AG10803 (cell line): ENCODE measurements at regions not wholly inside any gene's neighbourhood (a gene's known extent, or its start where the extent isn't known, plus 50 kb on each side); places are given as distances from the start of the nearest gene placed in this dataset.

Source experiments
- DNase-seq: peaks from one replicate; pipeline ENCODE4 v3.0.0; 2010; ENCODE audit warnings: low read depth
- H3K4me3 ChIP-seq: 2 replicates; pipeline ENCODE4 v1.5.1; 2011; ENCODE audit warnings: mild to moderate bottlenecking, low read length, control low read depth
- CTCF ChIP-seq: conservative IDR thresholded peaks from 2 replicates; pipeline ENCODE4 v1.5.1; 2011; ENCODE audit warnings: mild to moderate bottlenecking, low read length, control low read depth, inconsistent platforms

DNA sequence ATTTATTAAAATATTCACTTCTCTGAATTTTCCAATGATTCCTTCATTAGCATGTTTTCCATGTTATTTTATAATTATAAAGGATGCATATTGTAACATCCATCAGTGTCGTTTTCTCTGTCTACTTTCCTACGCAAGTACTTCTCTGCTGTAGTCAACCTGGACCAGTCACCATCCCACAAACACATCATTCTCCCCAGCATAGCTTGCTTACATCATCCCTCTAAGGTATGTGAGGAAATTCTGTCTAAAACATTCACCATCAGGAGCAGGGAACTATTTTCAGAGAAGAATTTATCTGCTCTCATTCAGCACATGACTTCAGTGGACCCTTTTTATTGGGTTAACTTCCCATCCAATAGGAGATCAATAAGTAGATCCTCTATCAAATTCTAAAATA, 806.1 kb upstream of the ARGLU1 start:
- DNase-seq = no peak
- H3K4me3 ChIP-seq = no peak overlapping the region
- no peak for TF ChIP-seq CTCF

DNA sequence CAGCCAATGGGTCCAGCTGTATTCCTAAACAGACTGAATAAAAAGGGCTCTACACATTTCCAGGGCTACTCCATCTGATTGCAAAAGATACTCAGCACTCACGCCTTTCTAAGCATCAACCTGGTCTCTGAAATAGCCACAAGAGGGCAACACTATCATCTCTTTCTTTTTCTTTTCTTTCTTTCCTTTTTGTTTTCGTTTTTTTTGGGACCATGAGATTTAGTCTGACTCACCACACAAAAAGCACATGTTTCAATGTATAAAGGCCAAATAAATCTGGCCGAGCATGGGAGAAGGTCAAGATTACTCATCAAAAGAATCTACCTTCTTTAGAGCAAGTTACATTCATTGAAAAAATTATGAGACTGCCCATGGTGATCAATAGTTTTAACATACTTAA, 805.6 kb upstream of the ARGLU1 start:
- H3K4me3 ChIP-seq = no peak overlapping the region
- peak; percentile 64 for DNase-seq
- peak; percentile 64 for TF ChIP-seq CTCF

DNA sequence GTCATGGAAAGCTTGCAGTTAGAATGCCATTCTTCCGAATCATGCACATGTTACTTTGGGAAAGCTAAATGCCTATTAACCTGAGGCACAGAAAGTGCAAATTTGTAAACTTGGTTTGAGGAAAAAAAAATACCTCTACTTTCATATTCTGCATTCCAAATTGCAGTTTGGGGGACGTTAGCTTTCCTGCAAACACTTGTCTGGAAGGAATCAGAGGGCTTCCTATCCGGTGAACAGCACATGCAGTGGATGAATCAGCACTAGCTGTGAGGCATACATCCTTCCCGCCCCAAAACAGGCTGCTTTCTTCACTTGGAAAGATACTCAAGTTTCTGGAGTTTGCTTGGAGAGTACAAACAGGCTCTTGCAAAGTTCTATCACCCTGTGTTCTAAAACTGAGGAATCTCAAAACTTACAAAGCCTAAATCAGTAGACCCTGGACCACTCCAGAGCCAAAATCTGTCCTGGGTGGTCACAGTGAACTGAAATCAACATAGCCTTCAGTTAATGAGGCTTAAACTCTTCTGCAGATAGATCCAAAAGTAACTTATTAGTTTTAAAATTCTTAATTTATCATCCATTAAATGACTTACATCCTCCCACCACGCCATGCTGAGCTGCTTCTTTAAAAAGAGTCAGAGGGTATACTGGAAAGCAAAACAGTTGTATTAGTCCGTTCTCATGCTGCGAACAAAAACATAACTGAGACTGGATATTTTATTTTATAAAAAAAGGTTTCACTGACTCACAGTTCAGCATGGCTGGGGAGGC, 802.3 kb upstream of the ARGLU1 start:
- no peak overlapping the region for H3K4me3 ChIP-seq
- DNase-seq = peak; percentile 40
- no peak for TF ChIP-seq CTCF

DNA sequence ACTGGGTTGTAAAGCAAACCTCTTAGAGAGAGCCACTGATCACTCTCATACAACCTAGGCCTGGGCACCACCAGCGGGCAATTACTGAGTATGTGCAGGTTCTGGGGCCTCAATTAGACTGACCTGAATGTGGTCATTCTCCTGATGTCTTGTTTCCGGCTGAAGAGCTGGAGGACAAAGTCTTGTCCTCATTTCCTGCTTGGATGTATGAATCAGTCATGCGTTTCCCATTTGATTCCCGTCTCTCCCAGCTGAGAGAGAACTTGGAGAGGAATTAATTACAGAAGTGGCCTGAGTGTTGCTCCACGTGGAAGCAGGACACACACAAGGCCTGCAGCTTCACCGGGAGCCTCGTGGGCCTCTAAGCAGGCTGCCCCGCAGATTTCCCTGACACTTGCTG, 799.3 kb upstream of the ARGLU1 start:
- TF ChIP-seq CTCF = no peak
- DNase-seq = peak; percentile 15

DNA sequence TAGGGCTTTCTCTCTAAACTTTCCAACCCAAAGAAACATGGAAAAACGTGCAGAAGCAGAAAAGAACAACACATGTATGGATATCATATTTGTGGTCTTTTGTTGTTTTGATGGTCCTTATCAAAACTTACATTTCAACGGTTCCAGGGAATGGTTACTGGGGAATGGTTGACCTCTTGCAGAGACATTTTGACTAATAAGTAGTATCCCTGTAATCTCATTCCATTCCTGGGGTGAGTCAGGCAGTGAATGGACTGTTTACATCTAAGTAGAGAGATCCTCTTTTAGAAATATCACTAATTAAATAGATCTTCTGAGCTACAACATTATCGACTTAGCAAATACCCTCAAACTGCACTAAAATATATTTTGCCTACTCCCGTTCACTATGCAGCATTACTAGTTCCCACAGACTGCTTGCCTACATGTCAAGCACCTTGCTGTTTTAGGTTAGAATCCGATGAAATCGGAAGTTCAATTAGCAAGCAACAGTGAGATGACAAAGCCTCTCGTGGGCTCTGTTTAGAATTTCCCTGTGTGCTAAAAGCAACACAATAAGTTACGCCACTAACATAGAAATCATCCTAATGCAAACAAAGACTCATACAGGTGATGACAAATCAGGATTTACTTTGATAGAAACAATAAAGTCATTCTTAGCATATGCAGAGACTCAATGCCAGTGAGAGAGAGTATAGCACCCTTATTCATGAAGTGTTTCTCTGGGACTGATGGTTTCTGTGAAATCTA, 797.7 kb upstream of the ARGLU1 start:
- no peak overlapping the region for H3K4me3 ChIP-seq
- no peak for TF ChIP-seq CTCF
- peak; percentile 12 for DNase-seq

More for the DNA sequence above, 799.3 kb upstream of the ARGLU1 start:
- H3K4me3 ChIP-seq = no peak overlapping the region

DNA sequence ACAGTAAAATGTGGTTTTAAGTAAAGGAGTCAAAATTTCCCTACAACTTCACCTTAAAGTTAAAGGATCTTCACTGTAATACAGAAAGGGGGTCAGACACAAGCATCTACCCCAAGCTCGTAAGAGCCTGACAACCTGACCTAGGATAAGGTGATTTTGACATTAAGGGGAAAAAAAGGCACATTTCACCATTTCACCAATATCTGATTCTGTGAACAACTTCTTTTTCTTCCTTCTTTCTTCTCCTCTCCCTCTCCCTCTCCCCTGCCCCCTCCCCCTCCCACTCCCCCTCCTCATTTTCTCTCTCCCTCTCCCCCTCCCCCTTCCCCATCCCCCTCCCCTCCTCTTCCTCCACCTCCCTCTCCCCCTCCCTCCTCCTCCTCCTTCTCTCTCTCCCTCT, 796.7 kb upstream of the ARGLU1 start:
- no peak for DNase-seq
- H3K4me3 ChIP-seq = no peak overlapping the region
- no peak for TF ChIP-seq CTCF

GRCh38 chr13:107361666-107362065, 793.7 kb upstream of the ARGLU1 start:
- no peak for TF ChIP-seq CTCF
- no peak for DNase-seq
- no peak overlapping the region for H3K4me3 ChIP-seq
